ENCODE measurements at regions not wholly inside any gene's neighbourhood (a gene's known extent, or its start where the extent isn't known, plus 50 kb on each side); places are given as distances from the start of the nearest gene placed in this dataset.

DNA sequence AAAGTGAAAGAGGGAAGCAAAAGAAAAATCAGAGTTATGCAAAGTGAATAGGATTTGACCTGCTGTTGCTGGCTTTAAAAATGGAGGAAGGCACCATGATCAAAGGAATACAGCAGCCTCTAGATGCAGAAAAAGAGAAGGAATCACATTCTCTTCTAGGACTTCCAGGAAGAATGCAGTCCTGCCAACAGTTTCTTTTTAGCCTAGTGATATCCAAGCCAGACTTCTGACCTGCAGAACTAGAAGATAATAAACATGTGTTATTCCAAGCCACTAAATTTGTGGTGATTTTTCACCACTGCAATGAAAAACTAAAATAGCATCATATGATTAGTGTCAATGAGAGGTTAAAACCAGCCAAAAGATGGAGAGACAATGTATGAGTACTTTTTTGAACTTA, 101.9 kb upstream of the ADAMTS5 start:
- DNase-seq (ENCODE audit: low read depth in 1 of 2, low spot score in 1 of 2), result no peak
- TF ChIP-seq, protein P1, sequence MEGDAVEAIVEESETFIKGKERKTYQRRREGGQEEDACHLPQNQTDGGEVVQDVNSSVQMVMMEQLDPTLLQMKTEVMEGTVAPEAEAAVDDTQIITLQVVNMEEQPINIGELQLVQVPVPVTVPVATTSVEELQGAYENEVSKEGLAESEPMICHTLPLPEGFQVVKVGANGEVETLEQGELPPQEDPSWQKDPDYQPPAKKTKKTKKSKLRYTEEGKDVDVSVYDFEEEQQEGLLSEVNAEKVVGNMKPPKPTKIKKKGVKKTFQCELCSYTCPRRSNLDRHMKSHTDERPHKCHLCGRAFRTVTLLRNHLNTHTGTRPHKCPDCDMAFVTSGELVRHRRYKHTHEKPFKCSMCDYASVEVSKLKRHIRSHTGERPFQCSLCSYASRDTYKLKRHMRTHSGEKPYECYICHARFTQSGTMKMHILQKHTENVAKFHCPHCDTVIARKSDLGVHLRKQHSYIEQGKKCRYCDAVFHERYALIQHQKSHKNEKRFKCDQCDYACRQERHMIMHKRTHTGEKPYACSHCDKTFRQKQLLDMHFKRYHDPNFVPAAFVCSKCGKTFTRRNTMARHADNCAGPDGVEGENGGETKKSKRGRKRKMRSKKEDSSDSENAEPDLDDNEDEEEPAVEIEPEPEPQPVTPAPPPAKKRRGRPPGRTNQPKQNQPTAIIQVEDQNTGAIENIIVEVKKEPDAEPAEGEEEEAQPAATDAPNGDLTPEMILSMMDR (IDR thresholded peaks at IDR 0.05; ENCODE audit: low read depth, low read length), result no peak

DNA sequence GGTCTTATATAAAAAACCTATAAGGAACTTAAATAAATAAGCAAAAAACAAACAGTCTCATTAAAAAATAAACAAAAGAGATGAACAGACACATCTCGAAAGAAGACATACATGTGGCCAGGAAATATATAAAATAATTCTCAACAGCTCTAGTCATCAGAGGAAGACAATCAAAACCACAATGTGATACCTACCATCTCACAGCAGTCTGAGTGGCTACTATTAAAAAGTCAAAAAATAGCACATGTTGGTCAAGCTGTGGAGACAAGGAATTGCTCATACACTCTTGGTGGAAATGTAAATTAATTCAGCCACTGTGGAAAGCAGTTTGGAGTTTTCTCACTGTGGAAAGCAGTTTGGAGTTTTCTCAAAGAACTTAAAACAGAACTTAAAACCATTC, 100.3 kb upstream of the ADAMTS5 start:
- DNase-seq (ENCODE audit: low read depth in 1 of 2, low spot score in 1 of 2), result no peak
- Histone ChIP-seq H3K4me3 (no peak overlapping the region), H3K4me1 (ENCODE audit: low read depth) (peaks cover 7% of the 10 kb centered on the region), H3K36me3 (no peaks in the 10 kb centered on the region), H3K9me3 (ENCODE audit: low read depth) (no peaks in the 10 kb centered on the region), H3K27me3 (no peaks in the 10 kb centered on the region), H3K27ac (no peak overlapping the region)
- TF ChIP-seq, protein P1 (IDR thresholded peaks at IDR 0.05; ENCODE audit: low read depth, low read length), result no peak

More for the DNA sequence above, 101.9 kb upstream of the ADAMTS5 start:
- Histone ChIP-seq H3K9me3 (ENCODE audit: low read depth) (no peaks in the 10 kb centered on the region), H3K4me3 (no peak overlapping the region), H3K27me3 (no peaks in the 10 kb centered on the region), H3K36me3 (no peaks in the 10 kb centered on the region), H3K4me1 (ENCODE audit: low read depth) (peaks cover 7% of the 10 kb centered on the region), H3K27ac (no peak overlapping the region)

DNA sequence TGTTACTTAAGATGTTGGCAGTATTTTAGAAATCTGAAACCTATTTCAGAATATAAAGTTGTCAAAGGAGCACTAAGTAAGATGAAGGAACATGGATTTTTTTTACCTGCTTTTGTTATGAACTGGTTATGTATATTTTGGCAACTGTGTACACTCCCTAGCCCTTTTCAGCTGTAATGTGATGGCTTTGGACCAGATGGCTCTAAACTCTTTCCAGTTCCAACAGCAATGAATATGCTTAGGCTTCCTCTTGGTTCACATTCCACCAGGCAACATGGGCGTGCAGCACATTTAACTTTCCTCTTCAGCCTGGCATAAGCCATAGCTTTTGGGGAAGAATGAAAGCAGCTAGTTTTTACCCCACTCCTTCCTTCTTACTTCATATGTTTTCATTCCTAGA, 95.6 kb upstream of the ADAMTS5 start:
- H3K9me3 ChIP-seq (ENCODE audit: low read depth), result no peaks in the 10 kb centered on the region
- DNase-seq (ENCODE audit: low read depth in 1 of 2, low spot score in 1 of 2), result no peak
- TF ChIP-seq, protein P1 (IDR thresholded peaks at IDR 0.05; ENCODE audit: low read depth, low read length), result no peak

DNA sequence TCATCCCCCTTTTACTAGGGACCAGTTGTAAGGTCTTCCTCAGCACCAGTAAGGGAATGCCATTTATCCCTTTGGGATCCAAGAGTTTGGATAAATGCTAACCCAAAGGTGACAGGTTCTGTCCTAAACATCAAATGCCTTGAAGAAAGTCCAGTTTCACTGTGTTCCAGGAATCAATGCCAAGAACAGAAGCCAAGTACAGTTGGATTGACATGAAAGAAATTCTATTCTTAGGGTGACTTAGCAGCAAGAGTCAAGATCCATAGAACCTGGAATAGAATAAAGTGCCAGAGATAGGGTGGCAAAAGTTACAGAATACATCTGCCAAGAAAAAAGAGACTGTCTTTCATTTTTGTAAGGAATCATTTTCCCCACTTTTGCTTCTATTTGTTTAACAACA, 94.9 kb upstream of the ADAMTS5 start:
- no peaks in the 10 kb centered on the region for H3K36me3 ChIP-seq
- no peak overlapping the region for H3K4me3 ChIP-seq
- H3K4me1 ChIP-seq (ENCODE audit: low read depth), result no peaks in the 10 kb centered on the region
- TF ChIP-seq, protein P1 (IDR thresholded peaks at IDR 0.05; ENCODE audit: low read depth, low read length), result no peak
- H3K9me3 ChIP-seq (ENCODE audit: low read depth), result no peaks in the 10 kb centered on the region
- no peak for DNase-seq (ENCODE audit: low read depth in 1 of 2, low spot score in 1 of 2)
- no peaks in the 10 kb centered on the region for H3K27me3 ChIP-seq
- no peak overlapping the region for H3K27ac ChIP-seq

More for the DNA sequence above, 95.6 kb upstream of the ADAMTS5 start:
- Histone ChIP-seq H3K4me3 (no peak overlapping the region), H3K4me1 (ENCODE audit: low read depth) (no peaks in the 10 kb centered on the region), H3K36me3 (no peaks in the 10 kb centered on the region), H3K27ac (no peak overlapping the region), H3K27me3 (no peaks in the 10 kb centered on the region)

DNA sequence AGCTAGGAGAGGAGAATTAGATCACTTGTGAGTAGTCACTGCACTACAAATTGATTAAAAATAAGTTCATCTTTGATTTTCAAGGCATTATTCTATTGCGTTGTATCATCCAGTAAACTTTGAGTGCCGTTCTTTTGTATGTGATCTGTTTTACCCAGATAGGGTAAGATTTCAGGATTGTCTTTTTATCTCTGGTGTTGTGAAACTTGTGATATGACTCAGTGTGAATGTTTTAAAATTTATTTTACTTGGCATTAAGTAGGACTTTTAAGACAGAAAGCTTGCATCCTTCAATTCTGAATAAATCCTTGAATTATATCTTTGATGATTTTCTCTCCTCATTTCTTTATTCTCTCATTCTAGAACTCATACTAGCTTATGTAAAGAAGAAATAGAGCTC, 93.3 kb upstream of the ADAMTS5 start:
- Histone ChIP-seq H3K27me3 (no peaks in the 10 kb centered on the region), H3K27ac (no peak overlapping the region), H3K4me1 (ENCODE audit: low read depth) (no peaks in the 10 kb centered on the region), H3K4me3 (no peak overlapping the region), H3K36me3 (no peaks in the 10 kb centered on the region), H3K9me3 (ENCODE audit: low read depth) (no peaks in the 10 kb centered on the region)
- DNase-seq (ENCODE audit: low read depth in 1 of 2, low spot score in 1 of 2), result peak in 1 of 2 donors; percentile 36
- TF ChIP-seq, protein P1 (IDR thresholded peaks at IDR 0.05; ENCODE audit: low read depth, low read length), result no peak
